HG02642 (cell line): ENCODE measurements at regions not wholly inside any gene's neighbourhood (a gene's known extent, or its start where the extent isn't known, plus 50 kb on each side); places are given as distances from the start of the nearest gene placed in this dataset.

Experiments
- ATAC-seq: cut with Tn5 transposase; IDR thresholded peaks from one replicate; pipeline ENCODE4 v1.9.1; 2021; ENCODE audit warnings: mild to moderate bottlenecking; ENCODE audit not compliant: unreplicated experiment, poor library complexity

GRCh38 chr2:180507028-180507427 lies 473.4 kb upstream of the UBE2E3 start:
- no peak for ATAC-seq

- ATAC-seq, result no peak
These were observed 475.2 kb upstream of the UBE2E3 start for GRCh38 chr2:180505203-180505602.

GRCh38 chr2:180497621-180498152 lies 482.7 kb upstream of the UBE2E3 start:
- no peak for ATAC-seq

GRCh38 chr2:180495606-180496005 lies 484.8 kb upstream of the UBE2E3 start:
- ATAC-seq, result no peak

- ATAC-seq, result no peak
These were observed 486.1 kb upstream of the UBE2E3 start for GRCh38 chr2:180494286-180494685.

- ATAC-seq, result no peak
These were observed 475.6 kb upstream of the CWC22 start for GRCh38 chr2:180482696-180483095.

GRCh38 chr2:180481998-180482397 lies 474.9 kb upstream of the CWC22 start:
- no peak for ATAC-seq

GRCh38 chr2:180478883-180479282 lies 471.8 kb upstream of the CWC22 start:
- ATAC-seq, result no peak

GRCh38 chr2:180474716-180475115 lies 467.6 kb upstream of the CWC22 start:
- ATAC-seq, result no peak

GRCh38 chr2:180473456-180473855 lies 466.4 kb upstream of the CWC22 start:
- ATAC-seq, result no peak

GRCh38 chr2:180472133-180472532 lies 465.0 kb upstream of the CWC22 start:
- ATAC-seq, result no peak

GRCh38 chr2:180463608-180464007 lies 456.5 kb upstream of the CWC22 start:
- no peak for ATAC-seq

GRCh38 chr2:180461761-180462160 lies 454.7 kb upstream of the CWC22 start:
- no peak for ATAC-seq

GRCh38 chr2:180456801-180457200 lies 449.7 kb upstream of the CWC22 start:
- no peak for ATAC-seq

- no peak for ATAC-seq
These were observed 443.7 kb upstream of the CWC22 start for GRCh38 chr2:180450841-180451240.

GRCh38 chr2:180449171-180449915 lies 442.2 kb upstream of the CWC22 start:
- no peak for ATAC-seq

GRCh38 chr2:180446492-180446891 lies 439.4 kb upstream of the CWC22 start:
- ATAC-seq, result no peak

- no peak for ATAC-seq
These were observed 436.8 kb upstream of the CWC22 start for GRCh38 chr2:180443888-180444287.

GRCh38 chr2:180442860-180443644 lies 436.0 kb upstream of the CWC22 start:
- no peak for ATAC-seq

- ATAC-seq, result no peak
These were observed 412.1 kb upstream of the CWC22 start for GRCh38 chr2:180419212-180419611.

GRCh38 chr2:180416627-180417026 lies 409.5 kb upstream of the CWC22 start:
- no peak for ATAC-seq
